ENCODE measurements at regions not wholly inside any gene's neighbourhood (a gene's known extent, or its start where the extent isn't known, plus 50 kb on each side); places are given as distances from the start of the nearest gene placed in this dataset.

GRCh38 chr2:175872005-175872348 is 130.1 kb downstream of the LNPK start:
- no peak for TF ChIP-seq POLR2A (IDR thresholded peaks at IDR 0.05; ENCODE audit: control extremely low read depth in 1 of 2, low read depth in 2 of 2, low read length in 2 of 2)
- TF ChIP-seq CHD7 (IDR thresholded peaks at IDR 0.05; ENCODE audit: insufficient replicate concordance, low read length) = no peak

Measured in H1 (cell line).